Liver (tissue), 8 donors: ENCODE measurements at regions not wholly inside any gene's neighbourhood (a gene's known extent, or its start where the extent isn't known, plus 50 kb on each side); places are given as distances from the start of the nearest gene placed in this dataset.

Experiments
- DNase-seq: peaks from one replicate; pipeline ENCODE4 v3.0.0-alpha.2; 2017; ENCODE audit warnings: low spot score
- H3K27ac ChIP-seq, 2 donors: one replicate each; pipeline ENCODE4 v1.7.0; 2013; ENCODE audit warnings: inconsistent platforms in 2 of 2, low read length in 2 of 2, control low read depth in 1 of 2, low read depth in 1 of 2, mild to moderate bottlenecking in 1 of 2
- H3K27me3 ChIP-seq, 4 donors: one replicate each; pipeline versions ENCODE4 v1.6.1 to v1.7.0; 2013; ENCODE audit warnings: low read length in 3 of 4, inconsistent platforms in 1 of 4, mild to moderate bottlenecking in 1 of 4, moderate library complexity in 1 of 4; ENCODE audit not compliant: control insufficient read depth in 4 of 4, insufficient read depth in 4 of 4
- H3K36me3 ChIP-seq, 4 donors: one replicate each; pipeline versions ENCODE4 v1.6.1 to v1.7.0; 2013; ENCODE audit warnings: low read length in 3 of 4, mild to moderate bottlenecking in 3 of 4, low read depth in 1 of 4, moderate library complexity in 1 of 4; ENCODE audit not compliant: control insufficient read depth in 4 of 4, insufficient read depth in 3 of 4
- H3K4me1 ChIP-seq, 4 donors: one replicate each; pipeline versions ENCODE4 v1.6.1 to v1.7.0; 2013; ENCODE audit warnings: low read length in 3 of 4, mild to moderate bottlenecking in 3 of 4, moderate library complexity in 1 of 4; ENCODE audit not compliant: control insufficient read depth in 4 of 4, insufficient read depth in 4 of 4
- H3K4me3 ChIP-seq, 3 donors: one replicate each; pipeline versions ENCODE4 v1.6.1 to v1.7.0; 2013; ENCODE audit warnings: low read length in 3 of 3, control low read depth in 1 of 3, low read depth in 1 of 3, mild to moderate bottlenecking in 1 of 3
- H3K9ac ChIP-seq, 2 donors: one replicate each; pipeline ENCODE4 v1.7.0; 2013; ENCODE audit warnings: low read length in 2 of 2, mild to moderate bottlenecking in 2 of 2, moderate library complexity in 2 of 2, control low read depth in 1 of 2, low read depth in 1 of 2
- H3K9me3 ChIP-seq, 4 donors: one replicate each; pipeline versions ENCODE4 v1.6.1 to v1.7.0; 2013; ENCODE audit warnings: low read length in 3 of 4; ENCODE audit not compliant: control insufficient read depth in 4 of 4
- FOXA1 ChIP-seq: IDR thresholded peaks from 2 replicates; pipeline ENCODE4 v1.6.1; 2016; ENCODE audit warnings: antibody characterized with exemption
- FOXA2 ChIP-seq: IDR thresholded peaks from 2 replicates; pipeline ENCODE4 v1.6.1; 2016; ENCODE audit warnings: antibody characterized with exemption
- HNF4A ChIP-seq, 2 donors: conservative IDR thresholded peaks; 2 replicates each; pipeline ENCODE4 v1.6.1; 2016; ENCODE audit warnings: antibody characterized with exemption in 2 of 2, mild to moderate bottlenecking in 2 of 2
- HNF4G ChIP-seq: IDR thresholded peaks from 2 replicates; pipeline ENCODE4 v1.6.1; 2016; ENCODE audit warnings: antibody characterized with exemption
- JUND ChIP-seq, 2 donors: IDR thresholded peaks; 2 replicates each; pipeline ENCODE4 v1.6.1; 2016; ENCODE audit warnings: antibody characterized with exemption in 2 of 2
- RAD21 ChIP-seq, 2 donors: IDR thresholded peaks; 2 replicates each; pipeline ENCODE4 v1.6.1; 2016; ENCODE audit warnings: antibody characterized with exemption in 2 of 2, mild to moderate bottlenecking in 2 of 2
- SP1 ChIP-seq: IDR thresholded peaks from 2 replicates; pipeline ENCODE4 v1.6.1; 2018; ENCODE audit warnings: antibody characterized with exemption, mild to moderate bottlenecking
- TAF1 ChIP-seq: conservative IDR thresholded peaks from 2 replicates; pipeline ENCODE4 v1.6.1; 2016; ENCODE audit warnings: antibody characterized with exemption, mild to moderate bottlenecking
- YY1 ChIP-seq: IDR thresholded peaks from 2 replicates; pipeline ENCODE4 v1.6.1; 2016; ENCODE audit warnings: antibody characterized with exemption, mild to moderate bottlenecking
- WGBS: extraction: QIAGEN DNeasy Blood & Tissue Kit; methylation state at CpG from one replicate; pipeline ENCODE4 v1.1.7; 2013; 5-methylcytosine and 5-hydroxymethylcytosine counted together
- TF ChIP-seq, protein P1 (sequence below): IDR thresholded peaks from 2 replicates; pipeline ENCODE4 v1.6.1; 2016; ENCODE audit warnings: antibody characterized with exemption, mild to moderate bottlenecking
- TF ChIP-seq, protein P2 (sequence below): fragments of 150-350 bp; IDR thresholded peaks from 2 replicates; pipeline ENCODE4 v1.5.1; 2017; ENCODE audit warnings: improper control_type of control experiment, low read depth, low read length; ENCODE audit not compliant: missing input control
- TF ChIP-seq, protein P3 (sequence below): IDR thresholded peaks from 2 replicates; pipeline ENCODE4 v1.6.1; 2016; ENCODE audit warnings: antibody characterized with exemption
- TF ChIP-seq, protein P4 (sequence below): IDR thresholded peaks from 2 replicates; pipeline ENCODE4 v1.6.1; 2016; ENCODE audit warnings: antibody characterized with exemption
- donor health status: healthy.
- donor health status: healthy.
- donor health status: healthy.
- donor health status: healthy.
- donor health status: healthy.

DNA sequence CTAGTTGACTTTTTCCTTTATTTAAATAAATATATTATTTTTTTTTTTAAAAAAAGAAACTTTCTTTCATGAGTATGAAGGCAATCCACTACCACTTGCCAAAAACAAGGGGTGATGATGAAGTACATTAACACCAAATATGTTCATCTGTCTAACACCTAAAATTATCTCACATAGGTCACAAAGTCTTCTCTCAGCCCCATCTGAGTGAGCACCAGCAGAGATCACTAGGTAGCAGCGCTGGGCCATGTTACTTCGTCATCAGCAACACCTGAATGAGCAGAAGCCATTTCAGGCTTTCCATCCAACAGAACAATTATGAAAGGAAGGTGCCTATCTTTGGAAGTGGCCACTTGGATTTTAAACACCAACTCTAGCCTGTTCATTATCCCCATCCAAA lies 811.6 kb upstream of the AMELY start:
- Histone ChIP-seq H3K9ac (no peak overlapping the region), H3K9me3 (no peaks in the 10 kb centered on the region), H3K4me1 (no peaks in the 10 kb centered on the region), H3K27me3 (no peaks in the 10 kb centered on the region), H3K4me3 (no peak overlapping the region), H3K36me3 (no peaks in the 10 kb centered on the region), H3K27ac (no peak overlapping the region)
- 82% methylated on average over 2 of the region's 2 CpGs for WGBS
- no peak for TF ChIP-seq HNF4A (conservative IDR thresholded peaks at IDR 0.05)
- TF ChIP-seq YY1, result no peak
- TF ChIP-seq TAF1, result no peak
- TF ChIP-seq, protein P1, sequence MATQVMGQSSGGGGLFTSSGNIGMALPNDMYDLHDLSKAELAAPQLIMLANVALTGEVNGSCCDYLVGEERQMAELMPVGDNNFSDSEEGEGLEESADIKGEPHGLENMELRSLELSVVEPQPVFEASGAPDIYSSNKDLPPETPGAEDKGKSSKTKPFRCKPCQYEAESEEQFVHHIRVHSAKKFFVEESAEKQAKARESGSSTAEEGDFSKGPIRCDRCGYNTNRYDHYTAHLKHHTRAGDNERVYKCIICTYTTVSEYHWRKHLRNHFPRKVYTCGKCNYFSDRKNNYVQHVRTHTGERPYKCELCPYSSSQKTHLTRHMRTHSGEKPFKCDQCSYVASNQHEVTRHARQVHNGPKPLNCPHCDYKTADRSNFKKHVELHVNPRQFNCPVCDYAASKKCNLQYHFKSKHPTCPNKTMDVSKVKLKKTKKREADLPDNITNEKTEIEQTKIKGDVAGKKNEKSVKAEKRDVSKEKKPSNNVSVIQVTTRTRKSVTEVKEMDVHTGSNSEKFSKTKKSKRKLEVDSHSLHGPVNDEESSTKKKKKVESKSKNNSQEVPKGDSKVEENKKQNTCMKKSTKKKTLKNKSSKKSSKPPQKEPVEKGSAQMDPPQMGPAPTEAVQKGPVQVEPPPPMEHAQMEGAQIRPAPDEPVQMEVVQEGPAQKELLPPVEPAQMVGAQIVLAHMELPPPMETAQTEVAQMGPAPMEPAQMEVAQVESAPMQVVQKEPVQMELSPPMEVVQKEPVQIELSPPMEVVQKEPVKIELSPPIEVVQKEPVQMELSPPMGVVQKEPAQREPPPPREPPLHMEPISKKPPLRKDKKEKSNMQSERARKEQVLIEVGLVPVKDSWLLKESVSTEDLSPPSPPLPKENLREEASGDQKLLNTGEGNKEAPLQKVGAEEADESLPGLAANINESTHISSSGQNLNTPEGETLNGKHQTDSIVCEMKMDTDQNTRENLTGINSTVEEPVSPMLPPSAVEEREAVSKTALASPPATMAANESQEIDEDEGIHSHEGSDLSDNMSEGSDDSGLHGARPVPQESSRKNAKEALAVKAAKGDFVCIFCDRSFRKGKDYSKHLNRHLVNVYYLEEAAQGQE, result no peak
- TF ChIP-seq, protein P2, sequence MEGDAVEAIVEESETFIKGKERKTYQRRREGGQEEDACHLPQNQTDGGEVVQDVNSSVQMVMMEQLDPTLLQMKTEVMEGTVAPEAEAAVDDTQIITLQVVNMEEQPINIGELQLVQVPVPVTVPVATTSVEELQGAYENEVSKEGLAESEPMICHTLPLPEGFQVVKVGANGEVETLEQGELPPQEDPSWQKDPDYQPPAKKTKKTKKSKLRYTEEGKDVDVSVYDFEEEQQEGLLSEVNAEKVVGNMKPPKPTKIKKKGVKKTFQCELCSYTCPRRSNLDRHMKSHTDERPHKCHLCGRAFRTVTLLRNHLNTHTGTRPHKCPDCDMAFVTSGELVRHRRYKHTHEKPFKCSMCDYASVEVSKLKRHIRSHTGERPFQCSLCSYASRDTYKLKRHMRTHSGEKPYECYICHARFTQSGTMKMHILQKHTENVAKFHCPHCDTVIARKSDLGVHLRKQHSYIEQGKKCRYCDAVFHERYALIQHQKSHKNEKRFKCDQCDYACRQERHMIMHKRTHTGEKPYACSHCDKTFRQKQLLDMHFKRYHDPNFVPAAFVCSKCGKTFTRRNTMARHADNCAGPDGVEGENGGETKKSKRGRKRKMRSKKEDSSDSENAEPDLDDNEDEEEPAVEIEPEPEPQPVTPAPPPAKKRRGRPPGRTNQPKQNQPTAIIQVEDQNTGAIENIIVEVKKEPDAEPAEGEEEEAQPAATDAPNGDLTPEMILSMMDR, result no peak
- TF ChIP-seq FOXA1, result no peak
- TF ChIP-seq, protein P3, sequence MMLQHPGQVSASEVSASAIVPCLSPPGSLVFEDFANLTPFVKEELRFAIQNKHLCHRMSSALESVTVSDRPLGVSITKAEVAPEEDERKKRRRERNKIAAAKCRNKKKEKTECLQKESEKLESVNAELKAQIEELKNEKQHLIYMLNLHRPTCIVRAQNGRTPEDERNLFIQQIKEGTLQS, result no peak
- TF ChIP-seq HNF4G, result no peak
- TF ChIP-seq RAD21 (IDR thresholded peaks at IDR 0.05), result no peak
- TF ChIP-seq SP1, result no peak
- TF ChIP-seq, protein P4, sequence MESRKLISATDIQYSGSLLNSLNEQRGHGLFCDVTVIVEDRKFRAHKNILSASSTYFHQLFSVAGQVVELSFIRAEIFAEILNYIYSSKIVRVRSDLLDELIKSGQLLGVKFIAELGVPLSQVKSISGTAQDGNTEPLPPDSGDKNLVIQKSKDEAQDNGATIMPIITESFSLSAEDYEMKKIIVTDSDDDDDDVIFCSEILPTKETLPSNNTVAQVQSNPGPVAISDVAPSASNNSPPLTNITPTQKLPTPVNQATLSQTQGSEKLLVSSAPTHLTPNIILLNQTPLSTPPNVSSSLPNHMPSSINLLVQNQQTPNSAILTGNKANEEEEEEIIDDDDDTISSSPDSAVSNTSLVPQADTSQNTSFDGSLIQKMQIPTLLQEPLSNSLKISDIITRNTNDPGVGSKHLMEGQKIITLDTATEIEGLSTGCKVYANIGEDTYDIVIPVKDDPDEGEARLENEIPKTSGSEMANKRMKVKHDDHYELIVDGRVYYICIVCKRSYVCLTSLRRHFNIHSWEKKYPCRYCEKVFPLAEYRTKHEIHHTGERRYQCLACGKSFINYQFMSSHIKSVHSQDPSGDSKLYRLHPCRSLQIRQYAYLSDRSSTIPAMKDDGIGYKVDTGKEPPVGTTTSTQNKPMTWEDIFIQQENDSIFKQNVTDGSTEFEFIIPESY, result no peak
- TF ChIP-seq JUND (IDR thresholded peaks at IDR 0.05), result no peak
- DNase-seq, result no peak

DNA sequence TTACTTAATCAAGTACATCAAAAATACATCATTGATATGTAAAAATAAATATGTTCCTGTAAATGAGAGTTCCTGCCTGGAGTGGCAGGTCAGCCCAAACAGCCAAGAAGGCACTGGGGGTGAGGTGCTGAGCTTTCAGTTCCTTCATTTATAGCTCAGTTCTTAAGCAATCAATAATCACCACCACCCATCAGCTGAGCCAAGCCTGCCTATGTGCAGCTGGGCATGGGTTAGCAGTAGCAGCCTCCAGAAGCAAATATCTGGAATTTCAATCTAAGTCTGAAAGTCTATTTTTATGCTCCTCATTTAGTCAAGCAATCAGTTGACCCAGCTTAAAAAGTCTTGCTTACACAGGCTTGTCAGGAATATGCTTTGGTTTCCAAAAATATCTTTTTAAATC lies 811.0 kb upstream of the AMELY start:
- no peak overlapping the region for H3K27ac ChIP-seq
- H3K27me3 ChIP-seq, result no peaks in the 10 kb centered on the region
- no peaks in the 10 kb centered on the region for H3K9me3 ChIP-seq
- no peak overlapping the region for H3K4me3 ChIP-seq
- H3K9ac ChIP-seq, result no peak overlapping the region
- TF ChIP-seq, protein P2, result no peak
- TF ChIP-seq FOXA2, result no peak
- TF ChIP-seq FOXA1, result no peak
- no peaks in the 10 kb centered on the region for H3K36me3 ChIP-seq
- no peaks in the 10 kb centered on the region for H3K4me1 ChIP-seq
- DNase-seq, result no peak
